HUES6 (cell line): ENCODE measurements at regions not wholly inside any gene's neighbourhood (a gene's known extent, or its start where the extent isn't known, plus 50 kb on each side); places are given as distances from the start of the nearest gene placed in this dataset.

Experiments used
- H3K27ac ChIP-seq: 2 replicates; pipeline ENCODE4 v1.7.0; 2013; ENCODE audit warnings: low read depth, mild to moderate bottlenecking, low read length, inconsistent platforms
- H3K27me3 ChIP-seq: 2 replicates; pipeline ENCODE4 v1.6.1; 2013; ENCODE audit warnings: low read length; ENCODE audit not compliant: control insufficient read depth, insufficient read depth
- H3K36me3 ChIP-seq: 2 replicates; pipeline ENCODE4 v1.6.1; 2013; ENCODE audit warnings: low read length; ENCODE audit not compliant: control insufficient read depth, insufficient read depth
- H3K4me1 ChIP-seq: 2 replicates; pipeline ENCODE4 v1.6.1; 2013; ENCODE audit warnings: low read length; ENCODE audit not compliant: control insufficient read depth, insufficient read depth
- H3K4me3 ChIP-seq: 2 replicates; pipeline ENCODE4 v1.5.1; 2013; ENCODE audit warnings: low read depth, low read length
- H3K9ac ChIP-seq: one replicate; pipeline ENCODE4 v1.6.1; 2013; ENCODE audit warnings: mild to moderate bottlenecking, low read length
- H3K9me3 ChIP-seq: 2 replicates; pipeline ENCODE4 v1.6.1; 2013; ENCODE audit warnings: low read depth, low read length; ENCODE audit not compliant: control insufficient read depth, insufficient read depth

DNA sequence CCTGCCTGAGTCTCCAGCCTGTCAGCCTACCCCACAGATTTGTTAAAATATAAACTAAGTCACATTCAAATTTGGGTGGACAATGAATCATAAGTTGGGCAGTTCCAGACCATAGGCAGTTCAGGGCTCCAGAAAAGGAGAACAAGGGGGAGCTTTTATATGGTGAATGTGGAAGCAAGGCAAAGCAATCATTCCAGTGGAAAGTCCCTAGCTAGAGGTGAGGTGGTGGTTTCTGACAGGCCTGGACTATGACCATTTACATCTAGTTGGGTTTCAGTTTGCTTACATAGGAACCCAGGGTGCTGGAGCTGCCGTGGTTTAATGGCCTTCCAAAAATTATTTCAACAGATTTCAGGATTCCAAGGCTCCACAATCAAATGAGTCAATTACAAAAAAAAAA, 207.3 kb downstream of the AEBP2 start:
- Histone ChIP-seq H3K4me1 (peaks cover 11% of the 10 kb centered on the region), H3K27ac (no peak overlapping the region), H3K27me3 (no peaks in the 10 kb centered on the region), H3K36me3 (no peaks in the 10 kb centered on the region), H3K9ac (no peak overlapping the region), H3K9me3 (peaks cover 13% of the 10 kb centered on the region), H3K4me3 (no peak overlapping the region)

DNA sequence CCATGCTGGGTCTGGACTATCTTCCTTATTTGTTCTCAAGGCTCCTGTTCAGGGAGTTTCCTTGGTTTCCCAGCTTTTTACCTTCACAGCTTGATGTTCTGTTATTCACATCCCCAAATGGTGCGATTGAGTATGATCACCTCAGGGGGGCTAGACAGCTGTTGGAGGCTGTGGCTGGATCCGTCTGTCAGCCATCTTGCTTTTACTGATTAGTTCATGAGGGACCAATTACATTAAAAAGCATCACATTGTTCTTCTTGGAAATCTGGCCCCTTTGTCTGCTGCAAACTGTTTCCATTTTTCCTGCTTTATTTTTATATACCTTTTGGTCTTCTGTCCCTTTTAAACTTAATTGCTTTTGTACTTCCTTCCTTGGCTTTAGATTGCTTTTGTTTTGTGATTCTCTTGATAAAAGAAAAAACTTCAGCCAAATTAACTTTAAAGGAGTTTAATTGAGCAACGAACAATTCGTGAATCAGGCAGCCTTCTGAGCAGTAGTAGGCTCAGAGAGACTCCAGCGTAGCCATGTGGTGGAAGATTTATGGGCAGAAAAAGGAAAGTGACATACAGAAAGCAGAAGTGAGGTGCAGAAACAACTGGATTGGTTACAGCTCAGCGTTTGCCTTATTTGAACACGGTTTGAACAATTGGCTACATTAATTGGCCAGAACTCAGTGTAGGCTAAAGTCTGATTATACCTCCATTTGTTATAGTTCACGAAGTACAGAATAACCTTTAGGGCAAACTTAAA, 208.7 kb downstream of the AEBP2 start:
- Histone ChIP-seq H3K4me1 (peaks cover 11% of the 10 kb centered on the region), H3K9ac (no peak overlapping the region), H3K9me3 (peaks cover 13% of the 10 kb centered on the region), H3K36me3 (no peaks in the 10 kb centered on the region), H3K27ac (no peak overlapping the region), H3K27me3 (no peaks in the 10 kb centered on the region), H3K4me3 (no peak overlapping the region)

DNA sequence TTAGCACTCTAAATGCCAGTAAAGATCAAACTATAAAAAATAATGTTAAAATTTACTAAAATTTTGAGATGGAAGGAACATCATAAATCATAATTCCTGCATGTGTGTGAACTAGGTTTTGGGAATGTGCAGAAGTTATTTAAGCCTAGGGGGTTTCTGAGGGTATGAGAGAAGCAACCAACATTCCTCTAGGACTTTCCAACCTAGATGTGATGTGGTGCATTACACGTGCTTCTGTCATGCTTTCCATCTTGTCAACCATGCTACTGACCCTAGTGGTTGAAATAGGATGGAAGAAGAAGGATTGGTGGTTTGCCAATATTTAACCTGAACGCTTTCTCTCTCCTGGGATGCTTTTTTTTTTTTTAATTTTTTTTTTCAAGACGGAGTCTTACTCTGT, 209.3 kb downstream of the AEBP2 start:
- Histone ChIP-seq H3K4me1 (peaks cover 11% of the 10 kb centered on the region), H3K27me3 (no peaks in the 10 kb centered on the region), H3K9me3 (peaks cover 13% of the 10 kb centered on the region), H3K4me3 (no peak overlapping the region), H3K36me3 (no peaks in the 10 kb centered on the region), H3K9ac (no peak overlapping the region), H3K27ac (no peak overlapping the region)

DNA sequence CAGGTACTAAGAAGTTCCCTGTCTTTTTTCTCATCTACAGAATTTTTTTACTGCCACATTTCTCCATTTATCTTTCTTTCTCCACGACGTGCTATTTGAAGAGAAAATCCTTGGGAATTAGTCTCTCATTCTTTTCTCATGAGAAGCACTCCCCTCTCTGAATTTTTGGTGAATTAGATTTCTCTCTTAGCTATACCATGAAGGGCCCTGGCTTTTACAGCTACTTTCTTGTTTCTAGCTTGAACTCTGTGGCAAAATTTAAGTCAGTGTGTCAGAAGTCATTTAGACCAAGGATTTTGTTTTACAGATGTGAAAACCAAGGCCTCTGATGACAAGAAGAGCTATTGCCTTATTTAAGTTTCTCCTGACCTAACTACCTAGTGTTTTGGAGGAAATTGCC, 213.1 kb downstream of the AEBP2 start:
- Histone ChIP-seq H3K36me3 (no peaks in the 10 kb centered on the region), H3K9ac (no peak overlapping the region), H3K4me1 (no peaks in the 10 kb centered on the region), H3K9me3 (no peaks in the 10 kb centered on the region; the same call in 1 of the 2 replicates), H3K27me3 (no peaks in the 10 kb centered on the region), H3K4me3 (no peak overlapping the region), H3K27ac (no peak overlapping the region)

DNA sequence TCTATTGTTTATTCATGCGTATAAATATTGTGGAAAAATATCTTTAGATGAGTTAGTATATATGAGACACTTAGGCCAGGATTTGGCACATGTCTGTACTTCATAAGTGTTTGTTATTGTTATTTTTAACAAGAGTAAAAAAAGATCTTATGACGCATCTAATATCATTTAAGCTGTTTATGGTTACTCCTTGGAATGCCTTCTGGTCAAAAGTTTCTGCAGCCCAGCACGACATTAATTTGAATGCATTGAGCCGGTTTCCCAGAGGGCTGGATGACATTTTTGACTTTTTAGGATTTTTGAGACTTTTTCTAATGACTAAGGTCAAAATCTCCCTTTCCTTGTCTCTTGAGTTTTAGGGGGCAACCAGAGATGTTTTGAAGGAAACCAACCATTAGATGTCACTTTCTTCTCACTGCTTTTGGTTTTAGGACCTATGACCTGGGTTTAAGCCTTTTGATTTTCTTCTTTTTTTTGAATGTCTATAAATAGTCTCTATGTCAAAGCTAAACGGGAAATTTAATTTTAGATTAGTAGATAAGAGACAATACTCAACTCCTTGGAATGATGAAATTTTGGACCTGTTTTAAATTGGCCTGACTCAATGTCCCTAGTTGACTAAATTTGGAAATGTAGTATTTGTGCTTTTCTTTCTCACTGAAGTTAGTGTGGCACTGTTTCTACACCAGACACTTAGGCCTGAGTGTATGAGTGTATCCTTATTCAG, 215.5 kb downstream of the AEBP2 start:
- Histone ChIP-seq H3K4me1 (no peaks in the 10 kb centered on the region), H3K9ac (no peak overlapping the region), H3K36me3 (no peaks in the 10 kb centered on the region), H3K27me3 (no peaks in the 10 kb centered on the region), H3K27ac (no peak overlapping the region), H3K9me3 (no peaks in the 10 kb centered on the region), H3K4me3 (no peak overlapping the region)

DNA sequence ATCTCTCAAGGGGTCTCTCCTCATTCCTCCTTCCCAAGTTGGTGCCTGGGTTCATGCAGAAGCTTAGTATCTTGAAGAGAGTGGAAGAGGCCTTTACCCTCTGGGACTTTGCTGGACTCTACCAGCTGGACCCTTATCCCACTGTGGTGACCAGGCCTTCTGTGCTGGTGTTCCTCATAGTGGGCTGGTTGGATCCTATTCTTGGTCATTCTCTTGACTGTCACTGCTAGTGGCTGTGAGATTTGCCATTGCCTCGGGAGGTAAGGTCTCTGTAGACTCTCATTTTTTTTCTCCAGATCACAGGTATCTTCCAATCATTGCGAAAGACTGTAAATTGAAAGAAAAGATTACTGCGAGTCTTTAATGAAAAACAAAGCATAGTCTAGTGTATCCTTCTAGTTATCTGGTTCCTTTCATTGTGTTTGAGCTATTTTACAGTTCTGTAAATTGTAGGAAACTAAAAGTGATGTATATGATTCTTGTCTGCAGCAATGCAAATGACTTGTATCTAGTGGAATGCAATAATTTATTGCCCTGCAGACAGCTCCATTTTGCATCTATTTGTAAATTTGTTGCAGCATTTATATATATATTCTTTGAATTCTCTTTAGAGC, 217.9 kb downstream of the AEBP2 start:
- Histone ChIP-seq H3K4me3 (no peak overlapping the region), H3K36me3 (no peaks in the 10 kb centered on the region), H3K27ac (no peak overlapping the region)

DNA sequence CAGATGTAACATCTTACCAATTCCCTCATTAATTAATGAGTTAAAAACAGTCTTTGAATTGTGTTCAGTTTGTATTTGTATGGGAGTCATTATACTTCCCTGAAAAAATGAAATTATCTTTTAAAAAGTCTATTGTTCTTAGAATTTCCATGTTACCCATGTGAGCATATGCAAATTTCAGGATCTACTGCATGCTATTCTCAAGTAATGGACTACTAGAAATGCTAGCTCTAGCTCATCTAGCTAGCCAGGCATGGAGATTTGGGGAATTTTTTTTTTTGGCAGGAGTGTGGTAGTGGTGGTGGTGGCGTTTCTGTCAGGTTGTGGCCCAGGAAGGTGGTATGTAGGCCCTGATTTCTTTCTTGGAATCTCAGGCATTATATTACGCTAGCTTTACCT, 218.4 kb downstream of the AEBP2 start:
- Histone ChIP-seq H3K9ac (no peak overlapping the region), H3K27ac (no peak overlapping the region), H3K4me3 (no peak overlapping the region), H3K4me1 (no peaks in the 10 kb centered on the region), H3K27me3 (no peaks in the 10 kb centered on the region), H3K9me3 (no peaks in the 10 kb centered on the region), H3K36me3 (no peaks in the 10 kb centered on the region)

More for the DNA sequence above, 217.9 kb downstream of the AEBP2 start:
- no peaks in the 10 kb centered on the region for H3K9me3 ChIP-seq
- no peak overlapping the region for H3K9ac ChIP-seq
- H3K27me3 ChIP-seq: no peaks in the 10 kb centered on the region
- no peaks in the 10 kb centered on the region for H3K4me1 ChIP-seq

DNA sequence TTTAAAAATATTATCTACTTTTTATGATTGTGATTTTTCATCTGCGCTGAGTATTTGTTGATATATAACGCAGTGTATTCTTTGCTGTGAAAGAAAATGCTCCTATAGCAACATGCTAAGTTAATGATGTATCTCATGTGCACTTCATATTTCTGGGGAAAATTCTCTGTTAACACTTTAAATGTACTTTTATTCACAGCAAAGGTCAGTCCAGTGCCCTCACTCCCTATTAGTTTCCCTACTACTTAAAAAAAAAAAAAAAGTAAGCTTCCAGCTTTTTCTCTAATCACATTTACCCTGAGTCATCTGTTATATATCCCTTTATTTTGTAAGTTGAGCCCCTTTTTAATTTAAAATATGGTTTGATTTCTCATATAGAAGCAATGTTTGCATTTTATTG, 219.8 kb downstream of the AEBP2 start:
- Histone ChIP-seq H3K9ac (no peak overlapping the region), H3K4me3 (no peak overlapping the region), H3K4me1 (no peaks in the 10 kb centered on the region), H3K27me3 (no peaks in the 10 kb centered on the region), H3K27ac (no peak overlapping the region), H3K9me3 (no peaks in the 10 kb centered on the region), H3K36me3 (no peaks in the 10 kb centered on the region)

DNA sequence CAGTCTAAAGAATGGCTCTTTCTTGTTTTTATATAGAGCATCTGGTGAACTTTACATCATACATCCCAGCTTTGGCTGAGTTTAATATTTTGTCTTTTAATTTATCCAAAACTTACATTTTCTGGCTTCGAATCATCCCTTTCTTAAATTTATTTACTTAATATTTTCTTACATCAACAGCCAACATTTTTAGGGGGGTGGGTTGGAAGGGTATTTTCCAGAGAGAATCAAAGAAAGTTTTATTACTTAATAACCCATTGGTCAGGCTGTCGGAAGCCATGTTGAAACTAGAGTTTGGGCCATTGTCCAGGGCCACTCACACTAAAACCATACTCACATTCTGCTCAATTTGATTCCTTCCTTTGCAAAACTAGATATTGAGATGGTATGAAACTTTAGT, 220.2 kb downstream of the AEBP2 start:
- Histone ChIP-seq H3K36me3 (no peaks in the 10 kb centered on the region), H3K27me3 (no peaks in the 10 kb centered on the region), H3K4me3 (no peak overlapping the region), H3K27ac (no peak overlapping the region), H3K9ac (no peak overlapping the region), H3K9me3 (no peaks in the 10 kb centered on the region), H3K4me1 (no peaks in the 10 kb centered on the region)

DNA sequence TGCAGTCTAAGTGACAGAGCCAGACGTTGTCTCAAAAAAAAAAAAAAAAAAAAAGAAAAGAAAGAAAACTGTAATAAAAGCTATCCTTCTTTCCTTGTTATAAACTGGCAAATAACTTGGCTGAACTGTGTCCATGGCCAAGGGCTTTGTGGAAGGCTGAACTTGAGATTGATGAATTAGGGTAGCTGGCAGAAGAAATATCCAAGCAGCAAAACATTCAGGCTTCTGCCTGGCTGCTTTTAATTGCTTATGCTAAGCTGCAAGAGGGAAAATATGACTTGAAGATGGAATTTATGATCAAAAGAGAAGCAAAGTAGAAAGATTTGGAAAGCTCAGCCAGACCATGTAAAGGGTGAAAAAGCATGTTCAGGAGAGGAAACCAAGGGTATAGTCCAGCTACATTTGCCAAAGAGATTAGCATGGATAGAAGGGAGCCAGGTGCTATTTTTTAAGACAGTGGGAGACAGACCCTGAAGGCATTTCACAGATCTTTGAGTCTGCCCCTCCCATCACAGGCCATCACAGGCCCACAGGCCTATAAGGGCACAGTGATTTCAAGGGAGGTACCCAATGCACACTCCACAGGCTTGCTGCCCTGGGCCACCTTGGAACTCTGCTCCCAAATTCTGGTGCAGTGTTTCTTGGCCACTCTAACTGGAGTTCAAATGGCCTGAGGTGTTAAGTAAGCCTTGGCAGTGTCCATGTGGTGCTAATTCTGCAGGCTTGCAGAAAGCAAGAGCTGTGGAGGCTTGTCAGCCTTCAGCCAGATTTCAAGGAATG, 226.0 kb downstream of the AEBP2 start:
- Histone ChIP-seq H3K27me3 (no peaks in the 10 kb centered on the region), H3K4me3 (no peak overlapping the region), H3K4me1 (no peaks in the 10 kb centered on the region), H3K27ac (no peak overlapping the region), H3K9ac (no peak overlapping the region), H3K36me3 (no peaks in the 10 kb centered on the region), H3K9me3 (no peaks in the 10 kb centered on the region)
